SK-N-SH treated with all-trans-retinoic acid at 6 μM for 48 hours (cell line): ENCODE measurements at regions not wholly inside any gene's neighbourhood (a gene's known extent, or its start where the extent isn't known, plus 50 kb on each side); places are given as distances from the start of the nearest gene placed in this dataset.

Experiments
- CREB5 ChIP-seq: fragments of 250-450 bp; sonication (Bioruptor Pico); IDR thresholded peaks from 2 replicates; pipeline ENCODE4 v1.5.1; 2020; ENCODE audit warnings: low read depth, mild to moderate bottlenecking, moderate library complexity
- CSRNP3 ChIP-seq: fragments of 250-450 bp; sonication (Bioruptor Pico); IDR thresholded peaks from 2 replicates; pipeline ENCODE4 v1.5.1; 2021; ENCODE audit warnings: mild to moderate bottlenecking, moderate library complexity
- ESRRG ChIP-seq: fragments of 250-450 bp; sonication (Bioruptor Pico); IDR thresholded peaks from 2 replicates; pipeline ENCODE4 v1.6.1; 2021; ENCODE audit warnings: mild to moderate bottlenecking
- PATZ1 ChIP-seq: fragments of 250-450 bp; sonication (Bioruptor Pico); IDR thresholded peaks from 2 replicates; pipeline ENCODE4 v1.8.0; 2020; ENCODE audit warnings: mild to moderate bottlenecking, moderate library complexity, borderline replicate concordance
- ZFP3 ChIP-seq: fragments of 250-450 bp; sonication (Bioruptor Pico); IDR thresholded peaks from 2 replicates; pipeline ENCODE4 v1.5.0; 2020; ENCODE audit warnings: mild to moderate bottlenecking, moderate library complexity
- ZFP30 ChIP-seq: fragments of 450-650 bp; formaldehyde crosslinking; IDR thresholded peaks from 2 replicates; pipeline ENCODE4 v1.5.0; 2022; ENCODE audit warnings: mild to moderate bottlenecking, moderate library complexity
- ZNF8 ChIP-seq: fragments of 450-650 bp; formaldehyde crosslinking; IDR thresholded peaks from 2 replicates; pipeline ENCODE4 v1.5.0; 2020; ENCODE audit warnings: mild to moderate bottlenecking, moderate library complexity

- TF ChIP-seq ZFP3 (CRISPR knock-in tag) (no peak), CSRNP3 (CRISPR knock-in tag) (no peak), PATZ1 (CRISPR knock-in tag) (no peak), CREB5 (no peak), ZFP30 (CRISPR knock-in tag) (no peak), ZNF8 (CRISPR knock-in tag) (no peak), ESRRG (CRISPR knock-in tag) (no peak)
Measured at GRCh38 chr3:78174821-78175220, 1134.9 kb downstream of the ROBO2 start.
